Activated T-helper 9 cell treated with anti-CD3 and anti-CD28 coated beads, Interleukin-2, amount 50 U/mL, for 16 hours (primary cell): ENCODE measurements at regions not wholly inside any gene's neighbourhood (a gene's known extent, or its start where the extent isn't known, plus 50 kb on each side); places are given as distances from the start of the nearest gene placed in this dataset.
"Not testable (repeated sequence)": the region's sequence is repeated elsewhere in the genome, so short reads cannot be mapped to it uniquely, and the experiment has no call there.

ENCODE experiments used
- DNase-seq: peaks from one replicate; pipeline ENCODE4 v3.0.0-alpha.2; 2020; ENCODE audit warnings: low read depth

DNA sequence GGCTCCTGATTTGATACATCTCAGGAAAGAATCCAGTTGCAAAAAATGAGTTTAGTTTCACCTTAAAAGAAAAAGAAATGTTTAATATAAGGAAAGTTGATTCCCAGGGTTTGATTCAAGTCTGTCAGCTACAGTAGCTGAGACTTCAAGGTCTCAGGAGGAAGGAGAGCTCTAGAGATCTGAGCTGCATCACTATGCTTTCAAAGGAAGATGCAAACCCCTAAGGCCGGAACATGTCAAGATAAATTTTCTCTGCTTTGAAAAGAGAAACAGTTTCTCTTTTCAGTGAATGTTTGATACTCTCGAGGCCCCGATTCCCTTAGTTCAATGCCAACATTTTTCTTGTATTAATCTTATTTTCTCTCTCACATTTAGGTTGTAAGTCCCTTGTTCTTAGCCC, 128.6 kb downstream of the RGPD3 start:
- no peak for DNase-seq

DNA sequence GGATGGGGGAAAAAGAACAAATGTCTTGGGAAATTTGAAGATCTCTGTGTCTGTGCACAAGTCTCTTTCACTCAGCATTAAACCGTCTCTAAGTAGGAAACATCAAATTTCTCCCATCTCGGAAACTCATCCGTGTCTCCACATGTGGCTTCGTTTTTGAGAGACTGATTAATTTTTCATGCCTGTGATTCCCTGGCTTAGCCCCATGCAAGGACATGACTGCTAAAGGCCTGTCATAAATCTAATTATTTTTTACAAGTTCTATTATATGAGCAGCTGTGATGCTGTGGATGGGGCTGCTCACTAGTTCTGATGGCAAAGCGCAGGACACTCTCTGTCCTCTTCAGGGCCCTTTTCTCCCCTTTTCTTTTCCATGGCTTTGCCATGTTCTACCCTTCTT, 129.1 kb downstream of the RGPD3 start:
- no peak for DNase-seq

- DNase-seq = no peak
Measured at GRCh38 chr2:106338043-106338442, 130.2 kb downstream of the RGPD3 start.

DNA sequence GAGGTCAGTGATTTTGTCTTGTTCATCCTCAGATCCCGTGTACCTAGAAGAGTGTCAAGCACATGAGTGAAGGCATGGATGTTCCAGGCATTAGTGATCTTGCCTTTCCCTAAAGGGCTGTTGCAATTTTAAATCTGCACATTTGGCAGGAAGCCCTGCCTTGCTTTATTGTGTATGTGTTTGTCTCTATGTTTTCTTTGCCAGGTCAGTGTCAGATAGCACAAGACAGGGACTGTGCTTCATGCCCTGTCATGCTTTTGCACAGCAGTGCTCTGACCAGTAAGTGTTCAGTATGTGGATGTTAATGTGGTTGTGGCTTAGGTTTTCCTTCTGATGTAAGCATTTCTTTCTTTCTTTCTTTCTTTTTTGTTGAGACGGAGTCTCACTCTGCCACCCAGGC, 131.5 kb downstream of the RGPD3 start:
- DNase-seq = no peak

- DNase-seq = no peak
Measured at GRCh38 chr2:106336108-106336507, 132.1 kb downstream of the RGPD3 start.

GRCh38 chr2:106334802-106335201, 133.4 kb downstream of the RGPD3 start:
- DNase-seq = no peak

GRCh38 chr2:106333253-106333873, 134.8 kb downstream of the RGPD3 start:
- DNase-seq = not testable (repeated sequence)

DNA sequence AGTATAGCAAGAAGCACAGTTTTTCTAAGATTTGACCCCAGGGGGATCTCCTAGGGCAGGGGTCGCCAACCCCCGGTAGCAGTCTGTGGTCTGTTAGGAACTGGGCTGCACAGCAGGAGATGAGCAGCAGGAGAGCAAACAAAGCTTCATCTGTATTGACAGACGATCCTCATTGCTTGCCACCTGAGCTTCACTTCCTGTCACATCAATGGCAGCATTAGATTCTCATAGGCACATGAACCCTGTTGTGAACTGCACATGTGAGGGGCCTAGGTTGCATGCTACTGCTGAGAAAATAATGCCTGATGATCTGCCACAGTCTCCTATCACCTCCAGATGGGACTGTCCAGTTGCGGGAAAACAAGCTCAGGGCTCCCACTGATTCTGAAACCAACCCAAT, 136.2 kb downstream of the RGPD3 start:
- DNase-seq = no peak

GRCh38 chr2:106330384-106331261, 136.5 kb upstream of the UXS1 start:
- DNase-seq = not testable (repeated sequence)

- DNase-seq = no peak
Measured at GRCh38 chr2:106323337-106324013, 129.4 kb upstream of the UXS1 start.

GRCh38 chr2:106322281-106322680, 128.2 kb upstream of the UXS1 start:
- DNase-seq = no peak

- not testable (repeated sequence) for DNase-seq
Measured at GRCh38 chr2:106320439-106320838, 126.3 kb upstream of the UXS1 start.

DNA sequence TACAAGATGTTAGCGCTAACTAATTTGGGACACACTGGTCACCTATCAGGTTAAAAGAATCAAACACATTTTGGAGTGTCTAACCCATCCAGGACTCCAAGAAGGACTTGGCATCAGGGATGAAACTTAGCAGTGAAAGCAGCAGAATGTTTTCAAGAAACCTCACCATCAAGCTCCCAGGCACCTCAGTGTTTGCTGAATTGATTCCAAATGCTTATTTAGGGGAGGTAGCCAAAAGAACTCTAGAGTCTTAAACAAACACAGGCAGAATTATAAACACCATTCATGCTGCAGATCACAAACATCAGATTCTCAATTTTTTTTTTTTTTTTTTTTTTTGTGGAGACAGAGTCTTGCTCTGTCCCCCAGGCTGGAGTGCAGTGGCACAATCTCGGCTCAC, 122.8 kb upstream of the UXS1 start:
- DNase-seq = no peak

- DNase-seq = no peak
Measured at GRCh38 chr2:106314444-106314843, 120.3 kb upstream of the UXS1 start.

DNA sequence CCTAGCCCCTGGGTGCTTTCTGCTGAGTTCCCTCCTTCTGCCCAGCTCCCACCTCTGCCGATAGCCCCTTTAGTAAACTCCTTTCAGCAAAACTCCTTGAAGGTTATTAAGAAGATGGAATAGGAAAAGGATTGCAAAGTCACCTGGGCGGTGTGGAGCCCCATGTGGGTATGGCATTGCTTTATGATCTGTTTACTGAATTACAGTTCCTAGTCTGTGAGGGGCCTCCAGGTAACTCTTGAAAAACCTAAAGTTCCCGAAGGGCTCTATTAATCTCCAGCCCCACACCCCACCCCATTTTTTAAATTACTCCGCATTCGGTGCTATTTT, 116.9 kb upstream of the UXS1 start:
- no peak for DNase-seq

- no peak for DNase-seq
Measured at GRCh38 chr2:106307860-106308259, 113.8 kb upstream of the UXS1 start.

DNA sequence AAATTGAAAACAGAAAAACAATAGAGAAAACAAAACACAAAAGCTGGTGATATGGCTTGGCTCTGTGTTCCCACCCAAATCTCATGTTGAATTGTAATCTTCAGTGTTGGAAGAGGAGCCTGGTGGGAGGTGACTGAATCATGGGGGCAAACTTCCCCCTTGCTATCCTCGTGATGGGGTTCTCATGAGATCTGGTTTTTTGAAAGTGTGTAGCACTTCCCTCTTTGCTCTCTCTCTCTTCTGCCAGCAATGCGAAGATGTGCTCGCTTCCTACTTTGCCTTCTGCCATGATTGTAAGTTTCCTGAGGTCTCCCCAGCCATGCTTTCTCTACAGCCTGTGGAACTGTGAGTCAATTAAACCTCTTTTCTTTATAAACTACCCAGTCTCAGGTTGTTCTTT, 112.3 kb upstream of the UXS1 start:
- no peak for DNase-seq

- DNase-seq = no peak
Measured at GRCh38 chr2:106304612-106305184, 110.6 kb upstream of the UXS1 start.

GRCh38 chr2:106299696-106300095, 105.6 kb upstream of the UXS1 start:
- no peak for DNase-seq

DNA sequence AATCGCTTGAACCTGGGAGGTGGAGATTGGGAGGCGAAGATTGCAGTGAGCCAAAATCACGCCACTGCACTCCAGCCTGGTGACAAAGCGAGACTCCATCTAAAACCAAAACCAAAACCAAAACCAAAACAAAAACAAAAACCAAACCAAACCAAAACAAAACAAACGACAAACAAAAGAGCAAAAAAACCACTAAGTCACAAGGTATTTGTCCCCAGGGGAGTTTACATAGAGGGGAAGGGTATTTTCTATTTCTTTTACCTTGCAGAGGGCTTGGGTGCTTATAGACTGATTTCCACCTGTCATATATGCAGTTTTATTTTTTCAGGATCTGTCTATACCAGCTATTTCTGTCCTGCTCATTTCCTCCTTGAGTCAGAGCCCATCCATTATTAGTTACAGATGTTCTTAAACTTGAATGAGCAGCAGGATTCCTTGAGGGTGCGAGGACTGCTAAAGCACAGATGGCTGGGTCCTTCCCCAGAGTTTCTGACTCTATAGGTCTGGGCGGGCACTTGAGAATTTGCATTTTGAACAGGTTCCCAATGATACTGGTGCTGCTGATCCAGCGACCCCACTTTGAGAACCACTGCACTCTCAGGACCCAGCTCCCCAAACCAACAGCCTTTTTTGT, 102.2 kb upstream of the UXS1 start:
- no peak for DNase-seq

- no peak for DNase-seq
Measured at GRCh38 chr2:106294182-106294581, 100.1 kb upstream of the UXS1 start.

DNA sequence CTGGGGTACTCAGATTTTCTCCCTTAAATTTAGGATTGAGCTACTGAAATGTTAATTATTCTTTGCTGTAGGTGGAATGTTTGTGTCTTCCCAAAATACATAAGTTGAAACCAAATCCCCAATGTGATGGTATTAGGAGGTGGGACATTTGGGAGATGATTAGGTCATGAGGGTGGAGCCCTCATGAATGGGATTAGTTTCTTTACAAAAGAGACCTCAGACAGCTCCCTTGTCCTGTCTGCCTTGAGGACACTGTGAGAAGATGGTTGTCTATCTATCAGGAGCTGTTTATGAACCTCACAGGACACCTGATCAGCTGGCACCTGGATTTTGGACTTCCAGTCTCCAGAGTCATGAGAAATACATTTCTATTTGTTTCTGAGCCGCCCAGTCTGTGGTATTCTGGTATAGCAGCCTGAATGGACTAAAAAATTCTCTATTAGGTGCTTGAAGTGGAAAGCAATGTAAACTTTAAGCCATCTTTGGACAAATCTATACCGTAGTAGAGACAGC, 99.2 kb upstream of the UXS1 start:
- no peak for DNase-seq
